ENCODE measurements at regions not wholly inside any gene's neighbourhood (a gene's known extent, or its start where the extent isn't known, plus 50 kb on each side); places are given as distances from the start of the nearest gene placed in this dataset.

DNA sequence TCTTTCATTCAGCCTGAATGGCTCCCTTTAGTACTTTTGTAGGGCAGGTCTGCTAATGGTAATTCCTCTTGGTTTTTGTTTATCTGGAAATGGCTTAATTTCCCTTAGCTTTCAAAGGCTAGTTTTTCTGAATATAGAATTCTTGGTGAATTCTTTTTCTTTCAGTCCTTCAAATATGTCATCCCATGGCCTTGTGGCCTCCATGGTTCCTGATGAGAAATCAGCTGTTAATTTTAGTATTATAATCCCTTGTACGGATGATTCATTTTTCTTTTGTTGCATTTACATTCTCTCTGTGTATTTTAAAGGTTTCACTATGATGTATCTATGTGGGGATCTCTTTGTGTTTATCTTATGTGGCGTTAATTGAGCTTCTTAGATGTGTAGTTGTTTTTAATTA is 179.6 kb upstream of the ARG1 start:
- DNase-seq (ENCODE audit: low read depth): no peak
- no peak overlapping the region for H3K4me3 ChIP-seq (ENCODE audit: low read length)
- TF ChIP-seq, protein P1, sequence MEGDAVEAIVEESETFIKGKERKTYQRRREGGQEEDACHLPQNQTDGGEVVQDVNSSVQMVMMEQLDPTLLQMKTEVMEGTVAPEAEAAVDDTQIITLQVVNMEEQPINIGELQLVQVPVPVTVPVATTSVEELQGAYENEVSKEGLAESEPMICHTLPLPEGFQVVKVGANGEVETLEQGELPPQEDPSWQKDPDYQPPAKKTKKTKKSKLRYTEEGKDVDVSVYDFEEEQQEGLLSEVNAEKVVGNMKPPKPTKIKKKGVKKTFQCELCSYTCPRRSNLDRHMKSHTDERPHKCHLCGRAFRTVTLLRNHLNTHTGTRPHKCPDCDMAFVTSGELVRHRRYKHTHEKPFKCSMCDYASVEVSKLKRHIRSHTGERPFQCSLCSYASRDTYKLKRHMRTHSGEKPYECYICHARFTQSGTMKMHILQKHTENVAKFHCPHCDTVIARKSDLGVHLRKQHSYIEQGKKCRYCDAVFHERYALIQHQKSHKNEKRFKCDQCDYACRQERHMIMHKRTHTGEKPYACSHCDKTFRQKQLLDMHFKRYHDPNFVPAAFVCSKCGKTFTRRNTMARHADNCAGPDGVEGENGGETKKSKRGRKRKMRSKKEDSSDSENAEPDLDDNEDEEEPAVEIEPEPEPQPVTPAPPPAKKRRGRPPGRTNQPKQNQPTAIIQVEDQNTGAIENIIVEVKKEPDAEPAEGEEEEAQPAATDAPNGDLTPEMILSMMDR (conservative IDR thresholded peaks at IDR 0.05; ENCODE audit: low read length): no peak

DNA sequence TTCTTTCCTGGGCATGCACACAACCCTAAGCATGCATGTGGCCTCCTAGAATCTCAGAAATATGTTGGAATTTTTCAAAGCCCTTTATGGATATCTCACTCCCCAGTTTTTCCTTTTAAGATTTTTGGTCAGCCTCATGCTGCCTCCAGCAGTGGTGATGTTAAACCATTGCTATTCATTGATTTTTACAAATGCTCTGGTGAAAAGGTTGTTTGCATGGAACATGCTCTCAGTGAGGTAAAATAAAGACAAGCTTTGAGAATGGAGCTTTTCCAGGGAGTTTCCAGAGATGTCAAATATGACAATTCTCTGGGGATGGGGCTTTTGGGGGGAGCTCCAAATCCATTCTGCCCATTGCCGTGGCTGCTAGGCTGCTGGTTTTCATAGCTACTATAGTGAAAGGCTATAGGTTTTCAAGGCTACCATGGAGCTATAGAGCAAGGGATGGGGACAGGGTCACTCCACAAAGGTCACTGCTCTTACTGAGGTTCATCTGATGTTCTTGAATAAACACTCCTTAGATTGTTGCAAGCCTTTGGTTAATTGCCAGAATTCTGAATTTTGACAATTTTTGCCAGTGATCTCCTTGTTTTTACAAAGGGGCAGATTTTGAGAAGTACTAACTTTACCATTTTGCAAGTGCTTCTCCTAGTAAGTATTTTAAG is 178.1 kb upstream of the ARG1 start:
- DNase-seq (ENCODE audit: low read depth): no peak
- TF ChIP-seq, protein P1 (conservative IDR thresholded peaks at IDR 0.05; ENCODE audit: low read length): no peak
- H3K4me3 ChIP-seq (ENCODE audit: low read length): no peak overlapping the region

DNA sequence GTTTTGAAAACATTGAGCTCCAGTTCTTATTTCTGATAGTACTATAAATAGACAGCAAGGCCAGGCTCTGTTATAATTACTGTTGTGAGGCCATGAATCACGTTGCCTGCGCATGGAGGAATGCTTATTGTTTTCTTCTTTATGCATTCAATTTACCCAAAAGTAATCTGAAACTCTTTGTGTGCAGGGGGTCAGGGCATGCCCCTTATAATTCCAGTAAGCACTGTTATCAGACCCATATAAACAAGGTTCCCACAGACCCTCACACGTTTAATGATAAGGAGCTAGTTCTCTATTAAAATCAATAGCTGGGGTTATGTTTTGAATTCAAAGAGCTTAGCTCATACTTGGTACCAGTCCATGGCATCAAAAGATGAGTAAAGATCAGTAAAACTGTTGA is 174.8 kb upstream of the ARG1 start:
- H3K4me3 ChIP-seq (ENCODE audit: low read length): no peak overlapping the region
- TF ChIP-seq, protein P1 (conservative IDR thresholded peaks at IDR 0.05; ENCODE audit: low read length): no peak
- no peak for DNase-seq (ENCODE audit: low read depth)

DNA sequence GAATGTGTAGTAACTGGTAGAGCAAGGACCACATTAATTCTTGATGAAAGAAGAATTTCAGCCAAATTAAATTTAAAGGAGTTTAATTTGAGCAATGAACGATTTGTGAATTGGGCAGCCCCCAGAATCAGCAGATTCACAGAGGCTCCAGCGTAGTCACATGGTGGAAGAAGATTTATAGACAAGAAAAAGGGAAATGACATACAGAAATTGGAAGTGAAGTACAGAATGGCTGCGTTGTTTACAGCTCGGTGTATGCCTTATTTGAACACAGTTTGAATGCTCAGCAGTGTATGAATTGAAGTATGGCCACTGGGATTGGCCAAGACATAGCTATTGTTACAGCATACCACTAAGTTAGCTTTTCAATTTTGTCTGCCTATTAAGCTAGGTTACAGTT is 173.6 kb upstream of the ARG1 start:
- TF ChIP-seq, protein P1 (conservative IDR thresholded peaks at IDR 0.05; ENCODE audit: low read length): no peak
- no peak for DNase-seq (ENCODE audit: low read depth)
- no peak overlapping the region for H3K4me3 ChIP-seq (ENCODE audit: low read length)

DNA sequence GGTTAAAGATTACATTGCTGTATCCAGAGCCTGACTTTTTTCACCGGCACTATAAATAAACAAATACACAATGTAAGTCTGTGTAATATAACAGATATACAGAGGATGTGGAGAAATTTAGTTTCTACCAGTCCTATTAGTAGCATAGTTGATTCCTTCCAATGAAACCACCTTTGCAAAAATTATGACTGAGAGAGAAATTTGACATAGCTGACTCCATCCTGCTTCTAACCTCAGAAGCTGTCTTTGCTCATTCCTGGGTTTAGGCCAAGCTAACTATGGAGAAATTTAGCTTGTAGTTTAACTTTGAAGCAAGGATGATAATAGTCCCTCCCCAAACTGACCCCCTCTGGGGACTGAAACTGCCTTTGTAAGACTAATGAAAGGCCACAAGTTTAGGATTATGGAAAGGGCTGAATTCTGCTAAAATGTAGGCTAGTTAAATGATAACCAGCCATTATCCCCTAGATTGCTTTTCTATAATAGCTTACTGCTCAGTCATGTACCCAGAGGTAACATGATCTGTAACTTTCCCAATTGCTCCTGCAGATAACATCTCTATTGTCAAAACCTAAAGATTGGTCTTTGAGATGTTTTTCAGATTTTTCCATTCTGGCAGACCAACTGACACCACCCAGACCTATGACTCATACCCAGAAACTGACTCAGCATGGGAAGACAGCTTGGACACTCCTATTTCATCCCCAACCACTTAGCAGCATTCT is 172.8 kb upstream of the ARG1 start:
- H3K4me3 ChIP-seq (ENCODE audit: low read length): no peak overlapping the region
- DNase-seq (ENCODE audit: low read depth): peak; percentile 75
- TF ChIP-seq, protein P1 (conservative IDR thresholded peaks at IDR 0.05; ENCODE audit: low read length): no peak

DNA sequence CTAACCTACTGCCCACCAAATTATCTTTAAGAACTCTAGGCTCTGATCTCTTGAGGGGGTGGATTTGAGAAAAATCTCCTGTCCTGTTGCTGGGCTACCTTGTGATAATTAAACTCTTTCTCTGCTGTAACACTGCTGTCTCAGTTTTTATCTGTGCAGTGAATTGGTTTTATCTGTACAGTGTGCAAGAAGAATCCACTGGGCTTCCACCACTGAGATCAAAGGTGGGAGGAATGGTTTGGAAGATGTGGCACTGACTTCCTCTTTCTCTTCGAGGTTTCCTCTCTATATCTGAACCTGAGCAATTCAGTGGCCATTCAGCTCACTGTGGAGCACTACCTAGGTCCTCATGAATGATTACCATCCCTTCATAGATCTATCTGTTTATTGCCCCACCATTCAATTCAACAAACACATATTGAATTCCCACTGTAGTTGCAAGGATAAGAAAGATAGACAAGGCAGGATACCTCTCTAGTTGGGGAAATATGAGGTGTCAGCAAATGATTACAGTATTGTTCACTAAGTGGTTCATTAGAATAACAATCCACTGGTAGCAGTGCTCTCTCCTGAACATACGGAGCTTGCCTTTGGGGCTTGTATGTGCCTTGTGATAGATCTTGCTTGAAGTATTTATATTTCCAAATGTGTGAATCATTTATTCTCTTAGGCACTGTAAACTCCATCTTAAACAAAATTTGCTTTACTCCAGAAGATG is 172.1 kb upstream of the ARG1 start:
- TF ChIP-seq, protein P1 (conservative IDR thresholded peaks at IDR 0.05; ENCODE audit: low read length): no peak
- H3K4me3 ChIP-seq (ENCODE audit: low read length): no peak overlapping the region
- no peak for DNase-seq (ENCODE audit: low read depth)
